OCI-LY3 (cell line): ENCODE measurements at regions not wholly inside any gene's neighbourhood (a gene's known extent, or its start where the extent isn't known, plus 50 kb on each side); places are given as distances from the start of the nearest gene placed in this dataset.

ENCODE experiments used
- CTCF ChIP-seq: fragments of 200-600, 300-600 bp; sonication (generic); IDR thresholded peaks from 2 replicates; pipeline ENCODE4 v1.5.1; 2014; ENCODE audit warnings: antibody characterized with exemption, low read length, low read depth
- EZH2phosphoT487 ChIP-seq: fragments of 200-600 bp; shearing (Covaris generic); IDR thresholded peaks from 2 replicates; pipeline ENCODE4 v1.6.1; 2018; ENCODE audit warnings: antibody characterized with exemption, mixed run types, low read depth

- TF ChIP-seq CTCF = no peak
- no peak for TF ChIP-seq EZH2phosphoT487
These were observed 506.7 kb downstream of the HAPSTR1 start for GRCh38 chr16:9597967-9598730.
